ENCODE measurements at regions not wholly inside any gene's neighbourhood (a gene's known extent, or its start where the extent isn't known, plus 50 kb on each side); places are given as distances from the start of the nearest gene placed in this dataset.

DNA sequence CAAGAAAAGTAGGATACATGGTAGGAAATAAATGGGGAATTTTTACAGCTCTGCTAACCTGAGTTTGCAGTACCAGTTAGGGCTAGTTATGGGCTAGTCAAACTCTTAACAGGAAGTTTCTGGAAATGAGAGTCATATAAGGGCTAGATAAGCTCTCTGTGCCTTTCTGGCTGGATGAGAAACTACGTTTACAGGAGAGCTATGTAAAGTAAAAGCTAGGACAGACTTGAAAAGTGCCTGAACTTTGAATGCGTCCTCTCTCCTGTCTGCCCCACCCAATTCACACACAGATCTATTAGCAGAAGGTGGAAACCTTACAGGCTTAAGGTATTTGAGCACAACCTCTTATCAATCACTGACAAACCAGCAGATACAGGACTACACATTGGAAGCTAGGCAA lies 167.1 kb downstream of the SNX19 start:
- no peak for TF ChIP-seq POLR2A (IDR thresholded peaks at IDR 0.05)
- TF ChIP-seq, protein P1, sequence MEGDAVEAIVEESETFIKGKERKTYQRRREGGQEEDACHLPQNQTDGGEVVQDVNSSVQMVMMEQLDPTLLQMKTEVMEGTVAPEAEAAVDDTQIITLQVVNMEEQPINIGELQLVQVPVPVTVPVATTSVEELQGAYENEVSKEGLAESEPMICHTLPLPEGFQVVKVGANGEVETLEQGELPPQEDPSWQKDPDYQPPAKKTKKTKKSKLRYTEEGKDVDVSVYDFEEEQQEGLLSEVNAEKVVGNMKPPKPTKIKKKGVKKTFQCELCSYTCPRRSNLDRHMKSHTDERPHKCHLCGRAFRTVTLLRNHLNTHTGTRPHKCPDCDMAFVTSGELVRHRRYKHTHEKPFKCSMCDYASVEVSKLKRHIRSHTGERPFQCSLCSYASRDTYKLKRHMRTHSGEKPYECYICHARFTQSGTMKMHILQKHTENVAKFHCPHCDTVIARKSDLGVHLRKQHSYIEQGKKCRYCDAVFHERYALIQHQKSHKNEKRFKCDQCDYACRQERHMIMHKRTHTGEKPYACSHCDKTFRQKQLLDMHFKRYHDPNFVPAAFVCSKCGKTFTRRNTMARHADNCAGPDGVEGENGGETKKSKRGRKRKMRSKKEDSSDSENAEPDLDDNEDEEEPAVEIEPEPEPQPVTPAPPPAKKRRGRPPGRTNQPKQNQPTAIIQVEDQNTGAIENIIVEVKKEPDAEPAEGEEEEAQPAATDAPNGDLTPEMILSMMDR (IDR thresholded peaks at IDR 0.05): no peak
